Mucosa of descending colon (tissue), 3 donors: ENCODE measurements at regions not wholly inside any gene's neighbourhood (a gene's known extent, or its start where the extent isn't known, plus 50 kb on each side); places are given as distances from the start of the nearest gene placed in this dataset.

Source experiments
- ATAC-seq: fragments of 200-7000 bp; cut with Tn5 transposase; one replicate; pipeline ENCODE4 v1.9.1; 2020; ENCODE audit warnings: mild to moderate bottlenecking, moderate library complexity
- DNase-seq, 3 donors: peaks; one replicate each; pipeline ENCODE4 v3.0.0-alpha.2; 2020
- H3K36me3 ChIP-seq: fragments of 200-600 bp; one replicate; pipeline ENCODE4 v1.8.0; 2021; ENCODE audit warnings: low read depth, mild to moderate bottlenecking
- H3K4me1 ChIP-seq: fragments of 200-600 bp; one replicate; pipeline ENCODE4 v1.8.0; 2021; ENCODE audit warnings: low read depth, mild to moderate bottlenecking
- H3K4me3 ChIP-seq: fragments of 200-600 bp; one replicate; pipeline ENCODE4 v1.8.0; 2021; ENCODE audit warnings: mild to moderate bottlenecking
- H3K9me3 ChIP-seq: fragments of 200-600 bp; one replicate; pipeline ENCODE4 v1.8.0; 2021; ENCODE audit warnings: mild to moderate bottlenecking
- CTCF ChIP-seq: fragments of 200-600 bp; IDR thresholded peaks from one replicate; pipeline ENCODE4 v1.8.0; 2022; ENCODE audit warnings: antibody characterized with exemption, mild to moderate bottlenecking
- intact Hi-C, 2 donors: fragments of 100-400 bp; cut with DNase I in 1 of 2; cut with micrococcal nuclease in 1 of 2; formaldehyde crosslinking; loops; one replicate each; pipeline versions ENCODE4 v1.11.0 to v1.11.1; 2022; cut with DNase I, micrococcal nuclease
- donor health status: DM: no; HTN: no; CAD: no; lungs with moderate emphysema.
- donor health status: DM: no; HTN: no; CAD: no.
- donor health status: DM: no; HTN: yes; CAD: no.

- H3K36me3 ChIP-seq = no peaks in the 10 kb centered on the region
- no peaks in the 10 kb centered on the region for H3K9me3 ChIP-seq
- ATAC-seq (no peak), DNase-seq (no peak)
- H3K4me3 ChIP-seq = no peak overlapping the region
- intact Hi-C loops = no loop called here
- peaks cover 14% of the 10 kb centered on the region for H3K4me1 ChIP-seq
- TF ChIP-seq CTCF = no peak
Observed at GRCh38 chr6:4606016-4606415, 170.2 kb upstream of the CDYL start.

- DNase-seq (no peak), ATAC-seq (no peak)
- Histone ChIP-seq H3K4me1 (peaks cover 14% of the 10 kb centered on the region), H3K4me3 (no peak overlapping the region), H3K9me3 (no peaks in the 10 kb centered on the region), H3K36me3 (no peaks in the 10 kb centered on the region)
- no peak for TF ChIP-seq CTCF
- intact Hi-C loops = no loop called here
Observed at GRCh38 chr6:4603856-4604369, 172.3 kb upstream of the CDYL start.

DNA sequence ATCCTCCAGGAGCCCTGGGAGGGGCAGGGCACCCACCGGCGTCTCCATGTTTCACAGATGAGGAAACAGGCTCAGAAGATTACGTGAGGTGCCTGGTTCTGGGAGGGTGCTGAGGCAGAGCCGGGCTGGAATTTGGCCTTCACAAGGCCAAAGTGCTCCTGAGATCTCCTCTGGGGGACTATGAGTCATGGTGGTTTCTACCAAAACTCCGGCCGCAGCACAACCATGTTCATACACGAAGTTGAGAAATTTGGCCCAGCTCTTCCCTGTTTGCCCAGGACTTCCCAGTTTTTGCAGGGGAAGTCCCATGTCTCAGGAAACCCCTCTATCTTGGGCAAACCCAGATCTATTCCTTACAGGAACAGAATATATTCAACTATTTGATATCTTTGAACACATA, 172.9 kb upstream of the CDYL start:
- DNase-seq = peak in 1 of 3 donors; percentile 58
- Histone ChIP-seq H3K4me3 (no peak overlapping the region), H3K36me3 (no peaks in the 10 kb centered on the region), H3K4me1 (peaks cover 14% of the 10 kb centered on the region), H3K9me3 (no peaks in the 10 kb centered on the region)
- intact Hi-C loops = no loop called here
- no peak for ATAC-seq
- no peak for TF ChIP-seq CTCF

DNA sequence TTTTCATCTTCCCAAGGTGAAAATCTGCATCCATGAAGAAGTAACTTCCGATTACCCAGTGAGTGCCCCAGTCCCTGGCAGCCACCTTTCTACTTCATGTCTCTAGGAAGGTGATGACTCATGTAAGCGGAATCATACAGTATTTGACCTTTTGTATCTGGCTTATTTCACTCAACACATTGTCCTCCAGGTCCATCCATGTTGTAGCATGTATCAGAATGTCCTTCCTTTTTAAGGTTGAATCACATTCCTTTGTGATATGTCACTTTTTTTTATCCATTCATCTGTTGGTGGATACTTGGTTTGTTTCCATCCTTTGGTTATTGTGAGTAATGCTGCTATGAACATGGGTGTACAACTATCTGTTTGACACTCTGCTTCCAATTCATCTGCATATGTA, 176.3 kb upstream of the CDYL start:
- DNase-seq = no peak
- no peak for TF ChIP-seq CTCF
- Histone ChIP-seq H3K4me1 (no peaks in the 10 kb centered on the region), H3K36me3 (no peaks in the 10 kb centered on the region), H3K4me3 (no peak overlapping the region), H3K9me3 (no peaks in the 10 kb centered on the region)
- intact Hi-C loops = no loop called here
- peak; percentile 15 for ATAC-seq

DNA sequence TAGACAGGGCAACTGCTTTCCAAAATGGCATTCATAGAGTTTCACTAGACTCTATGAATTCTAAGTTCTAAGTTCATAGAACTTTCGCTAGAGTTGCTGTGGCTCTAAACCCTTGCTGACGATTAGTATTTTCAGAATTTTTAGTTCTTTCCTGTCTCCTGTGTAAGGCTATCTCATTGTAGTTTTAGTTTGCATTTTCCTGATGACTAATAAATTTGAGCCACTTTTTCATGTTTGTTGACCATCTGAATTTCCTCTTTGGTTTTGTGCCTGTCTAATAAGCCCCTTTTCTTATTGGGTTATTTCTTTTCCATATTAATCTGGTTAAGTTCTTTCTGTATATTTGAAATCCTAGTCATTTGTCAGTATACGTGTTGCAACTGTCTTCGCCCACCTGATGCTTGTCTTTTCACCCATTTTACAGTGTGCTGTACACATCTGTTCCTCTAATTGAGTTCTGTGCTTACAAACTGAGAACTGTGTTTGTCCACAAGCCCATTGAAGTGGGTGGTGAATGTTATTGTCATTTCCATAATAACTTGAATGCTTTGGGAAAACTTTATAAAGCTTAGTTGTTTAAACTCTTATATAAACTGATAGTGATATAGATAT, 177.7 kb upstream of the CDYL start:
- H3K4me1 ChIP-seq = no peaks in the 10 kb centered on the region
- DNase-seq = no peak
- H3K9me3 ChIP-seq = no peaks in the 10 kb centered on the region
- H3K4me3 ChIP-seq = no peak overlapping the region
- H3K36me3 ChIP-seq = no peaks in the 10 kb centered on the region
- intact Hi-C loops = no loop called here
- no peak for ATAC-seq
- TF ChIP-seq CTCF = no peak

DNA sequence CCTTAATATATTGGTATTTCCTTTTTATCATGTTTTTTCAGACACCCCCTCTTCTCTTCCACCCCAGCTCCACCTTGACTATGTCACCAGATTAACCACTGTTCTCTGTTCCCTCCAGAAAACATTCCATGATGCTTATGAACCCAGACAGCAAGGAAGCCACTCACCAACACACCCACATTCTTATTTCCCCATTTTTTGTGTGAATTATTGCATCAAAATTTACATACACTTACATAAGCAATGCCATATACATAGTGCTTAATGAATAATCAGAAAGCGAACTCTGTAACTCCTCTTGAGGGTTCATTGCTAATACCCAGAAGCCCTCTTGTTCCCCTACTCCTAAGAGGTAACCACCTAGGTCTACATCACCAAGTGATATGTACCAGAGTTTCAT, 182.3 kb upstream of the CDYL start:
- H3K9me3 ChIP-seq = no peaks in the 10 kb centered on the region
- no peak for TF ChIP-seq CTCF
- H3K4me1 ChIP-seq = no peaks in the 10 kb centered on the region
- DNase-seq = no peak
- H3K36me3 ChIP-seq = no peaks in the 10 kb centered on the region
- no peak overlapping the region for H3K4me3 ChIP-seq
- intact Hi-C loops = no loop called here
- ATAC-seq = no peak
